B cell (primary cell): ENCODE measurements at regions not wholly inside any gene's neighbourhood (a gene's known extent, or its start where the extent isn't known, plus 50 kb on each side); places are given as distances from the start of the nearest gene placed in this dataset.

ENCODE experiments used
- CTCF ChIP-seq: fragments of 200-600 bp; IDR thresholded peaks from one replicate; pipeline ENCODE4 v1.8.0; 2022; ENCODE audit warnings: antibody characterized with exemption, mild to moderate bottlenecking
- EZH2 ChIP-seq: IDR thresholded peaks from 2 replicates; pipeline ENCODE4 v1.6.1; 2012; ENCODE audit warnings: borderline replicate concordance, low read depth, mild to moderate bottlenecking, moderate library complexity, low read length; ENCODE audit not compliant: insufficient read depth, poor library complexity, severe bottlenecking

DNA sequence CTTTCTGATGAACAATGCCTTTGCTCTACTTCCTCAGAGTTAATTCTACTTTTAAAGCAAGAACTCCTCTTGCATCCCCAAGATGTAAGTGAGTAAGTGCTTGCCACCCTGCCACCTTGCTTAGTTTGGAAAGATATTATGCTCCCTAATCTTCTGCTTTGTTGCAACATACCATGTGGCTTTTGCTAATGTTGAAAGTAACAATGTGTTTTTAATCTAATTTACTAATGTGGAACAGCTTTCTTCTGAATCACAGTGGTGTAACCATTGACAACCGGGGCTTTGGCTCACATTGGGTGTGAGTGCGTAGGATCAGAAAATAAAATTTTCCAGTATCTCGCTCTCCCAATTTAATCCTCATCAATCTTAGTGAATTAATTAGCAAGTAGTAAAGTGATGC is 254.1 kb upstream of the PTER start:
- no peak for TF ChIP-seq CTCF
- no peak for TF ChIP-seq EZH2
